DMS79 treated with DMSO at 0.1 percent for 48 hours (cell line): ENCODE measurements at regions not wholly inside any gene's neighbourhood (a gene's known extent, or its start where the extent isn't known, plus 50 kb on each side); places are given as distances from the start of the nearest gene placed in this dataset.

Experiments
- DNase-seq: peaks from one replicate; lab custom pipeline; 2025; lab: John Stamatoyannopoulos, UW

GRCh38 chr2:216286616-216287231 lies 85.6 kb downstream of the MARCHF4 start:
- no peak for DNase-seq

GRCh38 chr2:216285701-216286100 lies 86.6 kb downstream of the MARCHF4 start:
- peak; percentile 35 for DNase-seq

GRCh38 chr2:216284708-216285107 lies 87.6 kb downstream of the MARCHF4 start:
- DNase-seq, result no peak

- no peak for DNase-seq
Measured at GRCh38 chr2:216283038-216283900, 89.0 kb downstream of the MARCHF4 start.

- DNase-seq, result no peak
Measured at GRCh38 chr2:216281876-216282275, 90.4 kb downstream of the MARCHF4 start.

GRCh38 chr2:216281316-216281715 lies 91.0 kb downstream of the MARCHF4 start:
- DNase-seq, result no peak

GRCh38 chr2:216279459-216279858 lies 92.8 kb downstream of the MARCHF4 start:
- no peak for DNase-seq

GRCh38 chr2:216279031-216279430 lies 93.3 kb downstream of the MARCHF4 start:
- DNase-seq, result no peak

- no peak for DNase-seq
Measured at GRCh38 chr2:216275890-216276289, 96.4 kb downstream of the MARCHF4 start.

- DNase-seq, result no peak
Measured at GRCh38 chr2:216274194-216274840, 98.0 kb downstream of the MARCHF4 start.

GRCh38 chr2:216261042-216261537 lies 111.2 kb downstream of the MARCHF4 start:
- DNase-seq, result no peak

- no peak for DNase-seq
Measured at GRCh38 chr2:216260629-216261028, 111.7 kb downstream of the MARCHF4 start.

- no peak for DNase-seq
Measured at GRCh38 chr2:216259081-216259480, 113.2 kb downstream of the MARCHF4 start.

GRCh38 chr2:216257089-216257488 lies 115.2 kb downstream of the MARCHF4 start:
- no peak for DNase-seq
